GM23338 (cell line): ENCODE measurements at regions not wholly inside any gene's neighbourhood (a gene's known extent, or its start where the extent isn't known, plus 50 kb on each side); places are given as distances from the start of the nearest gene placed in this dataset.

Source experiments
- ATAC-seq: fragments of 200-7000 bp; cut with Tn5 transposase; 3 replicates; pipeline ENCODE4 v1.9.1; 2020
- DNase-seq: peaks from one replicate; pipeline ENCODE4 v3.0.0-alpha.2; 2015; ENCODE audit warnings: low spot score
- H2AFZ ChIP-seq: fragments of 200-600 bp; sonication (generic); 2 replicates; pipeline ENCODE4 v1.8.0; 2016; ENCODE audit warnings: antibody characterized with exemption, mild to moderate bottlenecking, moderate library complexity
- H3F3A ChIP-seq: fragments of 200-600 bp; sonication (generic); replicated peaks from 2 replicates; pipeline ENCODE4 v1.8.0; 2017; ENCODE audit warnings: antibody characterized with exemption, mixed run types, low read depth
- H3K27ac ChIP-seq: fragments of 200-600 bp; sonication (generic); 2 replicates; pipeline ENCODE4 v1.6.1; 2016; ENCODE audit warnings: low read depth
- H3K27me3 ChIP-seq: fragments of 200-600 bp; sonication (generic); 2 replicates; pipeline ENCODE4 v1.8.0; 2016; ENCODE audit warnings: mild to moderate bottlenecking, mixed run types, moderate library complexity; ENCODE audit not compliant: insufficient read depth
- H3K36me3 ChIP-seq: fragments of 200-600 bp; sonication (generic); 2 replicates; pipeline ENCODE4 v1.8.0; 2016; ENCODE audit warnings: mild to moderate bottlenecking; ENCODE audit not compliant: insufficient read depth
- H3K4me1 ChIP-seq: fragments of 200-600 bp; sonication (generic); 2 replicates; pipeline ENCODE4 v1.8.0; 2016; ENCODE audit warnings: mild to moderate bottlenecking, moderate library complexity; ENCODE audit not compliant: insufficient read depth
- H3K4me2 ChIP-seq: fragments of 200-600 bp; sonication (generic); 2 replicates; pipeline ENCODE4 v1.7.1; 2017; ENCODE audit warnings: mixed run types
- H3K4me3 ChIP-seq: fragments of 200-600 bp; sonication (generic); 2 replicates; pipeline ENCODE4 v1.6.1; 2016; ENCODE audit warnings: mixed run types
- H3K79me2 ChIP-seq: fragments of 200-600 bp; sonication (generic); replicated peaks from 2 replicates; pipeline ENCODE4 v1.8.0; 2017; ENCODE audit warnings: mild to moderate bottlenecking; ENCODE audit not compliant: insufficient read depth
- H3K9me2 ChIP-seq: fragments of 200-600 bp; sonication (generic); 2 replicates; pipeline ENCODE4 v1.8.0; 2017; ENCODE audit not compliant: insufficient read depth
- H4K20me1 ChIP-seq: fragments of 200-600 bp; sonication (generic); replicated peaks from 2 replicates; pipeline ENCODE4 v1.8.0; 2017; ENCODE audit warnings: mild to moderate bottlenecking; ENCODE audit not compliant: insufficient read depth
- H3K27ac Mint-ChIP-seq: 2 replicates; pipeline ENCODE4 v1.8.0; 2020; ENCODE audit warnings: inconsistent platforms, mild to moderate bottlenecking, moderate library complexity, mixed read lengths
- H3K27me3 Mint-ChIP-seq: 3 replicates; pipeline ENCODE4 v1.8.0; 2022; ENCODE audit warnings: low read depth, mild to moderate bottlenecking, moderate library complexity, mixed read lengths, inconsistent platforms; ENCODE audit not compliant: insufficient read depth, poor library complexity
- H3K36me3 Mint-ChIP-seq: 3 replicates; pipeline ENCODE4 v1.8.0; 2021; ENCODE audit warnings: low read depth, mild to moderate bottlenecking, inconsistent platforms, moderate library complexity, mixed read lengths
- H3K4me1 Mint-ChIP-seq: 3 replicates; pipeline ENCODE4 v1.8.0; 2020; ENCODE audit warnings: mild to moderate bottlenecking, inconsistent platforms, mixed read lengths
- H3K4me3 Mint-ChIP-seq: 3 replicates; pipeline ENCODE4 v1.8.0; 2021; ENCODE audit warnings: moderate library complexity, mild to moderate bottlenecking, inconsistent platforms, mixed read lengths
- H3K9me3 Mint-ChIP-seq: 3 replicates; pipeline ENCODE4 v1.8.0; 2020; ENCODE audit warnings: moderate library complexity, mild to moderate bottlenecking, inconsistent platforms, mixed read lengths
- CTCF ChIP-seq, 2 experiments: fragments of 200-600 bp in 1 of 2; sonication (generic) in 1 of 2; conservative IDR thresholded peaks; 2 replicates each; pipeline versions ENCODE4 v1.5.1 to v1.6.1; 2016 to 2017; ENCODE audit warnings: antibody characterized with exemption in 2 of 2, low read depth in 2 of 2, mild to moderate bottlenecking in 2 of 2, moderate library complexity in 1 of 2
- EZH2phosphoT487 ChIP-seq: fragments of 200-600 bp; sonication (generic); IDR thresholded peaks from one replicate; pipeline ENCODE4 v1.8.1; 2018; ENCODE audit warnings: antibody characterized with exemption; ENCODE audit not compliant: unreplicated experiment
- JUNB ChIP-seq: IDR thresholded peaks from one replicate; pipeline ENCODE4 v1.6.1; 2016; ENCODE audit warnings: antibody characterized with exemption; ENCODE audit not compliant: unreplicated experiment
- NANOG ChIP-seq: IDR thresholded peaks from 2 replicates; pipeline ENCODE4 v1.6.1; 2016; ENCODE audit warnings: antibody characterized with exemption, borderline replicate concordance
- STAT1 ChIP-seq: IDR thresholded peaks from one replicate; pipeline ENCODE4 v1.6.1; 2016; ENCODE audit warnings: antibody characterized with exemption; ENCODE audit not compliant: unreplicated experiment
- ZNF114 ChIP-seq: fragments of 250-450 bp; sonication (Bioruptor Pico); IDR thresholded peaks from 2 replicates; pipeline ENCODE4 v1.5.0; 2020; ENCODE audit warnings: mild to moderate bottlenecking, moderate library complexity
- ZNF331 ChIP-seq: fragments of 250-450 bp; sonication (Bioruptor Pico); IDR thresholded peaks from 2 replicates; pipeline ENCODE4 v1.5.0; 2020; ENCODE audit warnings: low read depth, mild to moderate bottlenecking, moderate library complexity
- ZNF462 ChIP-seq: fragments of 250-450 bp; sonication (Bioruptor Pico); IDR thresholded peaks from 2 replicates; pipeline ENCODE4 v1.5.0; 2020; ENCODE audit warnings: mild to moderate bottlenecking, moderate library complexity
- TF ChIP-seq, protein P1 (sequence below): IDR thresholded peaks from 2 replicates; pipeline ENCODE4 v1.6.1; 2016; ENCODE audit warnings: antibody characterized with exemption

DNA sequence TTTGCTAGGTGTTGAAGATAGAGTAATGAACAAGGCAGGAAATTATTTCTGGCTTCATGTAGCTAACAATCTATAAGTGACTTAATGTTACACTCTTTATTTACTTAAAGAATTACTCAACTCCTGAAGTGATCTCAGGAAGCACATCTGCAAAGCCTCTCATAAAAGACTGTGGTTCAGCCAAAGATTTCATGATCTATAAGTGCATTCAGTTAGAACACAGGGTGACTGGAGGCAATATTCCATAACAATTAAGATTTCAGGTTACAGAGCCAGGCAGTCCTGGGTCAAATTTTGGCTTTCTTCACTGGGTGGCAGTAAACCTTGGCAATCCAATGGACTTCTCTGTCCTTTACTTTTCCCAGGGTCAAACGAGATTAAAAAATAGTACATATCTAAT is 204.0 kb downstream of the TPBG start:
- H3K4me2 ChIP-seq: no peak overlapping the region

GRCh38 chr6:82568290-82568993 is 204.8 kb downstream of the TPBG start:
- Histone ChIP-seq H3K27me3 (no peaks in the 10 kb centered on the region), H3K27ac (no peak overlapping the region), H2AFZ (no peak overlapping the region), H3F3A (no peaks in the 10 kb centered on the region), H3K4me1 (peaks cover 10% of the 10 kb centered on the region; the same call in 1 of the 2 replicates), H3K4me3 (no peak overlapping the region), H3K9me2 (no peaks in the 10 kb centered on the region; the same call in 1 of the 2 replicates), H4K20me1 (no peaks in the 10 kb centered on the region), H3K79me2 (no peaks in the 10 kb centered on the region), H3K4me2 (no peak overlapping the region), H3K36me3 (no peaks in the 10 kb centered on the region)
- Mint-ChIP-seq H3K4me1 (peaks cover 11% of the 10 kb centered on the region), H3K9me3 (no peaks in the 10 kb centered on the region), H3K36me3 (no peaks in the 10 kb centered on the region), H3K4me3 (no peak overlapping the region), H3K27ac (no peak overlapping the region), H3K27me3 (no peaks in the 10 kb centered on the region)
- DNase-seq (no peak), ATAC-seq (no peak)
- TF ChIP-seq EZH2phosphoT487: no peak
- TF ChIP-seq STAT1: no peak
- TF ChIP-seq, protein P1, sequence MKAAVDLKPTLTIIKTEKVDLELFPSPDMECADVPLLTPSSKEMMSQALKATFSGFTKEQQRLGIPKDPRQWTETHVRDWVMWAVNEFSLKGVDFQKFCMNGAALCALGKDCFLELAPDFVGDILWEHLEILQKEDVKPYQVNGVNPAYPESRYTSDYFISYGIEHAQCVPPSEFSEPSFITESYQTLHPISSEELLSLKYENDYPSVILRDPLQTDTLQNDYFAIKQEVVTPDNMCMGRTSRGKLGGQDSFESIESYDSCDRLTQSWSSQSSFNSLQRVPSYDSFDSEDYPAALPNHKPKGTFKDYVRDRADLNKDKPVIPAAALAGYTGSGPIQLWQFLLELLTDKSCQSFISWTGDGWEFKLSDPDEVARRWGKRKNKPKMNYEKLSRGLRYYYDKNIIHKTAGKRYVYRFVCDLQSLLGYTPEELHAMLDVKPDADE: no peak
- TF ChIP-seq ZNF114 (CRISPR knock-in tag): no peak
- TF ChIP-seq ZNF462: no peak
- no peak for TF ChIP-seq NANOG
- TF ChIP-seq JUNB: no peak
- no peak for TF ChIP-seq ZNF331 (CRISPR knock-in tag)

More for the DNA sequence above, 204.0 kb downstream of the TPBG start:
- no peak overlapping the region for H3K27ac ChIP-seq
- H3K9me3 Mint-ChIP-seq: no peaks in the 10 kb centered on the region
- H4K20me1 ChIP-seq: no peaks in the 10 kb centered on the region
- no peak overlapping the region for H2AFZ ChIP-seq
- H3K36me3 ChIP-seq: no peaks in the 10 kb centered on the region
- no peaks in the 10 kb centered on the region for H3F3A ChIP-seq
- no peak overlapping the region for H3K4me3 Mint-ChIP-seq
- H3K27ac Mint-ChIP-seq: no peak overlapping the region
- peaks cover 6% of the 10 kb centered on the region; the same call in 2 of the 3 replicates for H3K4me1 Mint-ChIP-seq
- no peak for TF ChIP-seq ZNF114 (CRISPR knock-in tag)
- no peak for TF ChIP-seq CTCF (conservative IDR thresholded peaks at IDR 0.05; ENCODE audit: low read depth in 2 of 2)
- no peak for TF ChIP-seq EZH2phosphoT487
- TF ChIP-seq STAT1: no peak
- TF ChIP-seq JUNB: no peak
- peaks cover 4% of the 10 kb centered on the region; the same call in 1 of the 2 replicates for H3K4me1 ChIP-seq
- H3K4me3 ChIP-seq: no peak overlapping the region
- H3K36me3 Mint-ChIP-seq: no peaks in the 10 kb centered on the region
- no peak for ATAC-seq
- DNase-seq: no peak
- no peaks in the 10 kb centered on the region; the same call in 1 of the 2 replicates for H3K9me2 ChIP-seq
- H3K27me3 Mint-ChIP-seq: no peaks in the 10 kb centered on the region
- H3K27me3 ChIP-seq: no peaks in the 10 kb centered on the region
- H3K79me2 ChIP-seq: no peaks in the 10 kb centered on the region
